ENCODE measurements at regions not wholly inside any gene's neighbourhood (a gene's known extent, or its start where the extent isn't known, plus 50 kb on each side); places are given as distances from the start of the nearest gene placed in this dataset.

DNA sequence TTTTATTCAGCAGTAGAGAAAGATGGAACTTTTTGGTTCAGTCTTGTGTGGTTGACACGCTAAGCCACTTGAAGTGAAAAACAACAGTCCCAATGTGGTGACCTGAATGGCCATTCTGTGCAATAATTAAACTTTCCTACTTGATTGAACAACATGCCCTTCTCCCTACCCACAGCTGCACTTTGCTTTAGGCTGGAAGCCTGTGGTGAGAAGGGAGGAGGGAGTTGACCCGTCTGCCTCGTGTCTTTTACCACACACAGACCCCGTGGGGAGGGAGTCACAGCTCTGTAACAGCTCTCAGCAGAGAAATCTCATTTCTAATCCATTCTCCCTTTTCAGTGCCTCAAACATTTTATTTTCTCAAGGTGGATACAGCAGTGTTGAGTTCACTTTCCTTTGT is 138.2 kb upstream of the PKDCC start:
- TF ChIP-seq, protein P1, sequence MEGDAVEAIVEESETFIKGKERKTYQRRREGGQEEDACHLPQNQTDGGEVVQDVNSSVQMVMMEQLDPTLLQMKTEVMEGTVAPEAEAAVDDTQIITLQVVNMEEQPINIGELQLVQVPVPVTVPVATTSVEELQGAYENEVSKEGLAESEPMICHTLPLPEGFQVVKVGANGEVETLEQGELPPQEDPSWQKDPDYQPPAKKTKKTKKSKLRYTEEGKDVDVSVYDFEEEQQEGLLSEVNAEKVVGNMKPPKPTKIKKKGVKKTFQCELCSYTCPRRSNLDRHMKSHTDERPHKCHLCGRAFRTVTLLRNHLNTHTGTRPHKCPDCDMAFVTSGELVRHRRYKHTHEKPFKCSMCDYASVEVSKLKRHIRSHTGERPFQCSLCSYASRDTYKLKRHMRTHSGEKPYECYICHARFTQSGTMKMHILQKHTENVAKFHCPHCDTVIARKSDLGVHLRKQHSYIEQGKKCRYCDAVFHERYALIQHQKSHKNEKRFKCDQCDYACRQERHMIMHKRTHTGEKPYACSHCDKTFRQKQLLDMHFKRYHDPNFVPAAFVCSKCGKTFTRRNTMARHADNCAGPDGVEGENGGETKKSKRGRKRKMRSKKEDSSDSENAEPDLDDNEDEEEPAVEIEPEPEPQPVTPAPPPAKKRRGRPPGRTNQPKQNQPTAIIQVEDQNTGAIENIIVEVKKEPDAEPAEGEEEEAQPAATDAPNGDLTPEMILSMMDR (IDR thresholded peaks at IDR 0.05; ENCODE audit: low read depth, low read length), result no peak
- TF ChIP-seq EZH2phosphoT487 (IDR thresholded peaks at IDR 0.05; ENCODE audit: low read depth), result no peak
- H3K79me2 ChIP-seq (ENCODE audit: low read length), result no peaks in the 10 kb centered on the region
- H2AFZ ChIP-seq (ENCODE audit: low read depth, low read length), result no peak overlapping the region
- no peak overlapping the region for H3K9ac ChIP-seq (ENCODE audit: low read length)
- H3K27me3 ChIP-seq (ENCODE audit: low read depth, low read length), result peaks cover 17% of the 10 kb centered on the region; the same call in 1 of the 2 replicates
- no peak overlapping the region for H3K4me3 ChIP-seq (ENCODE audit: low read length)
- no peaks in the 10 kb centered on the region for H3K9me3 ChIP-seq (ENCODE audit: insufficient read depth, low read length)
- no peak overlapping the region for H3K27ac ChIP-seq (ENCODE audit: low read length)
- no peak overlapping the region for H3K4me2 ChIP-seq (ENCODE audit: low read length)
- no peaks in the 10 kb centered on the region for H3K36me3 ChIP-seq (replicated peaks; ENCODE audit: low read depth, low read length)
- H3K4me1 ChIP-seq (ENCODE audit: low read length), result no peaks in the 10 kb centered on the region
- no peaks in the 10 kb centered on the region for H4K20me1 ChIP-seq (ENCODE audit: insufficient read depth, low read length)

DNA sequence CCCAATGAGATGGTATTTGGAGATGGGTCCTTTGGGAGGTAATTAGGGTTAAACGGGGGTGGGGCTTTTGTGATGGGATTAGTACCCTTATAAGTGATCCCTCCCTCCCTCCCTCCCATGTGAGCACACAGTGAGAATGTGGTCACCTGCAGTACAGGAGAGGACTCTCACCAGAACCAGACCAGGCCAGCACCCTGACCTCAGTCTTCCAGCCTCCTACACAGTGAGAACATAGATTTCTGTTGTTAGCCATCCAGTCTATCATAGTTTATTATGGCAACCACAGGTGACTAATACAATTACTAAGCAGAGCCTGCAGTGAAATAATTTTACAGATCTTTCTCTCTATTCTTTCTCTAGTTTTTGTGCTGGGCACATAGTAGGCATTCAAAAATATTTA is 137.7 kb upstream of the PKDCC start:
- TF ChIP-seq, protein P1 (IDR thresholded peaks at IDR 0.05; ENCODE audit: low read depth, low read length), result no peak
- no peak for TF ChIP-seq EZH2phosphoT487 (IDR thresholded peaks at IDR 0.05; ENCODE audit: low read depth)
- Histone ChIP-seq H3K9ac (ENCODE audit: low read length) (no peak overlapping the region), H3K4me3 (ENCODE audit: low read length) (no peak overlapping the region), H2AFZ (ENCODE audit: low read depth, low read length) (no peak overlapping the region), H3K4me2 (ENCODE audit: low read length) (no peak overlapping the region), H3K4me1 (ENCODE audit: low read length) (no peaks in the 10 kb centered on the region), H3K79me2 (ENCODE audit: low read length) (no peaks in the 10 kb centered on the region), H3K9me3 (ENCODE audit: insufficient read depth, low read length) (no peaks in the 10 kb centered on the region), H4K20me1 (ENCODE audit: insufficient read depth, low read length) (no peaks in the 10 kb centered on the region), H3K27ac (ENCODE audit: low read length) (no peak overlapping the region), H3K27me3 (ENCODE audit: low read depth, low read length) (peaks cover 18% of the 10 kb centered on the region; the same call in 1 of the 2 replicates), H3K36me3 (replicated peaks; ENCODE audit: low read depth, low read length) (no peaks in the 10 kb centered on the region)

DNA sequence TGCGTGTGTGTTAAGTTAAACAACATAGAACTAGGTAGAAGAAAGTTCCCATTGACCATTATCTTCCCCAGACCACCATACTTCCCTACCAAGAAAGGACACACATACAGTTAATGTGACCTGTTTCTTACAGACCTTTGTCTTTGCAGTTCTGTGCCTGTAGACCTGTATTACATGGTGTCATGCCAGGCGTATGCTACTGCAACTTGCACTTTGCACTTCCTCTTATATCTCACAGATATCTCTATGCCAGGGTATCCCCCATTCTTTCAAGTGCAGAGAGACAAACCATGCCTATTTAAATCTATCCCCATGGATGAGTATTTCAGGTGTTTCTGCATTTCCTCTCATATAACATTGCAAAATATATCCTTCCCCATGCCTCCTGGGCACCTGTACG is 136.8 kb upstream of the PKDCC start:
- TF ChIP-seq EZH2phosphoT487 (IDR thresholded peaks at IDR 0.05; ENCODE audit: low read depth), result no peak
- no peaks in the 10 kb centered on the region for H3K4me1 ChIP-seq (ENCODE audit: low read length)
- H3K27ac ChIP-seq (ENCODE audit: low read length), result no peak overlapping the region
- no peaks in the 10 kb centered on the region for H3K79me2 ChIP-seq (ENCODE audit: low read length)
- H3K9me3 ChIP-seq (ENCODE audit: insufficient read depth, low read length), result no peaks in the 10 kb centered on the region
- no peaks in the 10 kb centered on the region for H3K36me3 ChIP-seq (replicated peaks; ENCODE audit: low read depth, low read length)
- no peak overlapping the region for H3K9ac ChIP-seq (ENCODE audit: low read length)
- no peaks in the 10 kb centered on the region for H4K20me1 ChIP-seq (ENCODE audit: insufficient read depth, low read length)
- H3K4me3 ChIP-seq (ENCODE audit: low read length), result no peak overlapping the region
- peaks cover 20% of the 10 kb centered on the region; the same call in 1 of the 2 replicates for H3K27me3 ChIP-seq (ENCODE audit: low read depth, low read length)
- H3K4me2 ChIP-seq (ENCODE audit: low read length), result no peak overlapping the region
- no peak overlapping the region for H2AFZ ChIP-seq (ENCODE audit: low read depth, low read length)

DNA sequence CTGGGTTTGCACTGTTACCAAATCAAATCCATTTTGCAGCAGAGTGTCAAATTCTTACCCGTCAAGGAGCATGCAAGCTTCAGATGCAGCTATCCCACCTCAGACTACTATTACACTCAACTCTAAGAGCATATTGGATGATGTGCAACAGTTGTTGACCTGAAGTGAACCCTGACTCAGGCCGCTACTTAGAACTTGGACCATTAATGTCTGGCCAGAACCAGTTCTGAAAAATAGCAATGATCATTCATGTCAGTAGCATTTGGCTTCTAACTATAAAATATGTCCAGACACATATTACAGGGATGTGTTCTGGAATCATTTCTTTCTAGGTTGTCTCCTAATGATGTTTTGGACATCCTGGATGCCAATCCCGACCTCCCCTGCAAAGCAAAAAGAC is 135.5 kb upstream of the PKDCC start:
- Histone ChIP-seq H3K9ac (ENCODE audit: low read length) (no peak overlapping the region), H3K9me3 (ENCODE audit: insufficient read depth, low read length) (no peaks in the 10 kb centered on the region), H3K27ac (ENCODE audit: low read length) (no peak overlapping the region), H3K4me1 (ENCODE audit: low read length) (no peaks in the 10 kb centered on the region), H3K4me2 (ENCODE audit: low read length) (no peak overlapping the region), H3K79me2 (ENCODE audit: low read length) (no peaks in the 10 kb centered on the region), H3K36me3 (replicated peaks; ENCODE audit: low read depth, low read length) (no peaks in the 10 kb centered on the region), H2AFZ (ENCODE audit: low read depth, low read length) (no peak overlapping the region), H4K20me1 (ENCODE audit: insufficient read depth, low read length) (no peaks in the 10 kb centered on the region), H3K27me3 (ENCODE audit: low read depth, low read length) (peaks cover 20% of the 10 kb centered on the region; the same call in 1 of the 2 replicates), H3K4me3 (ENCODE audit: low read length) (no peak overlapping the region)
- TF ChIP-seq EZH2phosphoT487 (IDR thresholded peaks at IDR 0.05; ENCODE audit: low read depth), result no peak
- TF ChIP-seq, protein P1 (IDR thresholded peaks at IDR 0.05; ENCODE audit: low read depth, low read length), result no peak

DNA sequence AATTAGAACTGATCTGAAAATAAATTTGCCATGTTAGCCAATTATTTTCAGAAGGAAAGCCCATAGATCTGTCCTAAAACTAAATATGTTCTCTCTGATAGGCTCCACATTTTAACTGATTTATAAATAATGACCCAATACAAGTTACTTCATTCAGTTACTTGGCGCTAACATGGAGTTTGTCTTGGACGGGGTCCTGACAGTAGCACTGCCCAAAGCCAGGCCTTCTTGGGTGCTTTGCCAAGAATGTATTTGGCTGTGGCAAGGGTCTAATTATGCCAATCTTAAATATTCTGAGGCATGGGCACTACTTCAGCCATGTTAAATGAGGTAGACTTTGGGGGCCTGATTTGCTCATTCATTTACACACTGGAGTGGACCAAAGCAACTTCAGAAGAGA is 135.0 kb upstream of the PKDCC start:
- no peak overlapping the region for H2AFZ ChIP-seq (ENCODE audit: low read depth, low read length)
- peaks cover 18% of the 10 kb centered on the region; the same call in 1 of the 2 replicates for H3K27me3 ChIP-seq (ENCODE audit: low read depth, low read length)
- H3K27ac ChIP-seq (ENCODE audit: low read length), result no peak overlapping the region
- no peak overlapping the region for H3K4me2 ChIP-seq (ENCODE audit: low read length)
- no peaks in the 10 kb centered on the region for H4K20me1 ChIP-seq (ENCODE audit: insufficient read depth, low read length)
- TF ChIP-seq, protein P1 (IDR thresholded peaks at IDR 0.05; ENCODE audit: low read depth, low read length), result no peak
- TF ChIP-seq EZH2phosphoT487 (IDR thresholded peaks at IDR 0.05; ENCODE audit: low read depth), result no peak
- no peaks in the 10 kb centered on the region for H3K4me1 ChIP-seq (ENCODE audit: low read length)
- no peaks in the 10 kb centered on the region for H3K79me2 ChIP-seq (ENCODE audit: low read length)
- no peaks in the 10 kb centered on the region for H3K9me3 ChIP-seq (ENCODE audit: insufficient read depth, low read length)
- no peak overlapping the region for H3K9ac ChIP-seq (ENCODE audit: low read length)
- H3K36me3 ChIP-seq (replicated peaks; ENCODE audit: low read depth, low read length), result no peaks in the 10 kb centered on the region
- no peak overlapping the region for H3K4me3 ChIP-seq (ENCODE audit: low read length)
